Transverse colon (tissue), 4 donors: ENCODE measurements at regions not wholly inside any gene's neighbourhood (a gene's known extent, or its start where the extent isn't known, plus 50 kb on each side); places are given as distances from the start of the nearest gene placed in this dataset.

ENCODE experiments used
- CTCF ChIP-seq, 5 experiments: fragments of 200-600 bp in 3 of 5; fragments of 450-650 bp in 2 of 5; sonication (generic) in 3 of 5; IDR thresholded peaks; 1 replicate in 2 of 5; 2 replicates in 3 of 5; pipeline ENCODE4 v1.5.1; 2016 to 2017; ENCODE audit warnings: antibody characterized with exemption in 5 of 5, inconsistent platforms in 3 of 5, mild to moderate bottlenecking in 2 of 5, moderate library complexity in 1 of 5
- EP300 ChIP-seq: sonication (generic); formaldehyde crosslinking; IDR thresholded peaks from one replicate; pipeline ENCODE4 v1.6.1; 2017; ENCODE audit warnings: antibody characterized with exemption, low read depth
- POLR2A ChIP-seq: fragments of 450-650 bp; IDR thresholded peaks from one replicate; pipeline ENCODE4 v1.6.1; 2016; ENCODE audit warnings: antibody characterized with exemption, mild to moderate bottlenecking, moderate library complexity
- POLR2AphosphoS5 ChIP-seq, 3 donors: sonication (generic); formaldehyde crosslinking; IDR thresholded peaks; one replicate each; pipeline ENCODE4 v1.6.1; 2016; ENCODE audit warnings: antibody characterized with exemption in 3 of 3

- TF ChIP-seq CTCF (IDR thresholded peaks at IDR 0.05) (no peak), EP300 (no peak), POLR2AphosphoS5 (IDR thresholded peaks at IDR 0.05) (no peak), POLR2A (no peak)
Observed at GRCh38 chr2:226656367-226656766, 143.3 kb downstream of the IRS1 start.
